Urinary bladder (tissue), 3 donors: ENCODE measurements at regions not wholly inside any gene's neighbourhood (a gene's known extent, or its start where the extent isn't known, plus 50 kb on each side); places are given as distances from the start of the nearest gene placed in this dataset.

Experiments
- DNase-seq: peaks from one replicate; pipeline ENCODE4 v3.0.0-alpha.2; 2015; ENCODE audit errors: extremely low spot score
- H3K27ac ChIP-seq: one replicate; pipeline ENCODE4 v1.5.1; 2013; ENCODE audit warnings: low read depth, mild to moderate bottlenecking, moderate library complexity
- H3K36me3 ChIP-seq: one replicate; pipeline ENCODE4 v1.6.1; 2013; ENCODE audit warnings: mild to moderate bottlenecking, moderate library complexity; ENCODE audit not compliant: insufficient read depth
- H3K4me1 ChIP-seq: one replicate; pipeline ENCODE4 v1.6.1; 2013; ENCODE audit warnings: mild to moderate bottlenecking, moderate library complexity; ENCODE audit not compliant: insufficient read depth
- H3K4me3 ChIP-seq: one replicate; pipeline ENCODE4 v1.5.1; 2013; ENCODE audit warnings: low read depth, low read length
- WGBS: extraction: QIAGEN DNeasy Blood & Tissue Kit; methylation state at CpG from one replicate; pipeline ENCODE4 v1.1.7; 2013; 5-methylcytosine and 5-hydroxymethylcytosine counted together
- donor health status: healthy with polysubstance abuse.
- donor health status: healthy.

DNA sequence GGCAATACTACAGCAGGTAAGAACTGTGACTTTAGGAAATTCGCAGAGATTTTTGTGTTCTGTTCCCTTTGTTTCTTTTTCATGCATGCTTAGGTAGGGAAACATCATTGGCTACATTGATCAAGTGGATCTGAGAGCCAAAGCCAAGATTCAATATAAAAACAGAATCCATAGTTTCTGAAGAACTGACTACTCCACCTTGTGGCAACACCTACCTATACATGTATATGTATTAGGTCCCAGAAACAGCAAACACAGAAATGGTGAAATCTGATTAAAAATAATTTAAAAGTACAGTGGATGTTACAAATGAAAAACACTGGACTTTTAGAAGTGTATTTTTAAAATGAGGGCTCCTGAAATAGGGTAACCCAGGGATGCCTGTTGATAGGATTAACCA is 322.6 kb upstream of the MAOA start:
- Histone ChIP-seq H3K27ac (no peak overlapping the region), H3K36me3 (no peaks in the 10 kb centered on the region), H3K4me1 (no peaks in the 10 kb centered on the region), H3K4me3 (no peak overlapping the region)
- WGBS, result 84% methylated on average over 1 of the region's 1 CpG
- DNase-seq, result no peak

DNA sequence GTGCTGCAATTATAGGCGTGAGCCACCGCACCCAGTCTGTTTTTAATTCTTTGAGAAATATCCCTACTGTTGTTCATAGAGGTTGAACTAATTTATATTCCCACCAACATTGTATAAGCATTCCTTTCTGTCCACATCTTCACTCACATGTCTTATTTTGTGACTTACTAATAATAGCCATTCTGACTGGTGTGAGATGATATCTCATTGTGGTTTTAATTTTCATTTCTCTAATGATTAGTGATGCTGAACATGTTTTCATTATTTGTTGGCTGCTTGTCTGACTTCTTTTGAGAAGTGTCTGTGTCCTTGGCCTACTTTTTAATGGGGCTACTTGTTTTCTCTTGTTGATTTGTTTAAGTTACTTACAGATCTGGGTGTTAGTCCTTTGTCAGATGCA is 310.9 kb upstream of the MAOA start:
- DNase-seq, result no peak
- Histone ChIP-seq H3K36me3 (no peaks in the 10 kb centered on the region), H3K27ac (no peak overlapping the region), H3K4me3 (no peak overlapping the region), H3K4me1 (no peaks in the 10 kb centered on the region)
- 98% methylated on average over 2 of the region's 2 CpGs for WGBS

DNA sequence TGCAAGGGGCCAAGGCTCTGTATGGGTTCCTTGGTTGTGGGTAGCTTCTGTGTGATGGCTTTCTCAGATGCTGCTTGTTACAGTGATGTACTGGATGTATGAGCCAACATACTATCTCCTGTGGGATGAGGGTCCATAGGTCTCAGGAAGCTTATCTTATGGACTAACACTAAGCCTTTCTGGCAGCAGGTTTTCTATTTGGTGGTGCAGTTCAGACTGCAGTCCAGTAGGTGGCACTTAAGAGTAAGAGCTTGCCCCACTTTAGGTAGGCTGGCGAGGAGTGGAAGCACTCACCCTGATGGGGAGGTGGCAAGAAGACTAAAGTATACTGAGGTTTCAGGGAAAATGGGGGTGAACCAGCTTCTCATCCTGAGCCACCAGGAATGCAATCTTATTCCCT is 306.7 kb upstream of the MAOA start:
- DNase-seq, result no peak
- no peak overlapping the region for H3K4me3 ChIP-seq
- no peak overlapping the region for H3K27ac ChIP-seq
- H3K4me1 ChIP-seq, result no peaks in the 10 kb centered on the region
- H3K36me3 ChIP-seq, result no peaks in the 10 kb centered on the region
- 54% methylated on average over 1 of the region's 1 CpG for WGBS

DNA sequence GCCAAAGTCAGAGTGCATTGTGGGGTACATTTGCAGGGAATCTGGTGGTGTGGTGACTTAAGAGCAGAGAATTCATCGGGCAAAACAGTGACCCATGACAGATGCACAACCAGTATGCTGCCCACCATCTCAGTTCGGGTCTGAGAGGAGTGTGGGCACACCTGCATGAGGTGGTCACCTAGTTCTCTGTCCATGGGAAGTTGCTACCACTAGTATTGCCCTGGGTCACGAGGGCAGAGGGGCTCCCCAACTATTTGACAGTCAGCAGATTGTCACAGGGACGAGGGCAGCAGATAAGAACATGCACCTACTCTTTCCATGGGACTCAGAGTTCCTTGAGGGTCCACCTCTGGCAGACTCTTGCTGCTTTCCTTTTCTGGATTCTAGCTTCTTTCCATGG is 305.2 kb upstream of the MAOA start:
- H3K4me3 ChIP-seq, result no peak overlapping the region
- no peaks in the 10 kb centered on the region for H3K4me1 ChIP-seq
- no peak overlapping the region for H3K27ac ChIP-seq
- H3K36me3 ChIP-seq, result no peaks in the 10 kb centered on the region
- WGBS, result 80% methylated on average over 4 of the region's 4 CpGs
- no peak for DNase-seq

DNA sequence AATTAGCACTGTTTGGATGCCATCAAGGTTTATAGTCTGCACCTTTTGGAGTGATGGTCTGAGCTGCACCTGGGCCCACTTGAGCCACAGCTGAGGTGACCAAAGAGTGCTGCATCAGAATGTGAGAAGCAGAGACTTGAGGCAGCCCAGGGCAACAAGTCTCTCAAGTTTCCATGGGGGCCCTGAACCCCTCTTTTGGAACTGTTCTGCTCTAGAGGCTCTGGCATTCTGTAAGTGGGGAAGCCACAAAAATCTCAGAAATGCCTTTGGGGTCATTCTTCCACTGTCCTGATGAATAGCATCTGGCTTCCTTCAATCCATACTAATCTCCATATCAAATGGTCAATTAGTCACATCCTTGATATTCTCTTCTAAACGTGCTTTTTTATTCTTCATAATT is 298.4 kb upstream of the MAOA start:
- H3K27ac ChIP-seq, result no peak overlapping the region
- no peaks in the 10 kb centered on the region for H3K36me3 ChIP-seq
- H3K4me1 ChIP-seq, result no peaks in the 10 kb centered on the region
- DNase-seq, result no peak
- H3K4me3 ChIP-seq, result no peak overlapping the region
- 41% methylated on average over 1 of the region's 1 CpG for WGBS

DNA sequence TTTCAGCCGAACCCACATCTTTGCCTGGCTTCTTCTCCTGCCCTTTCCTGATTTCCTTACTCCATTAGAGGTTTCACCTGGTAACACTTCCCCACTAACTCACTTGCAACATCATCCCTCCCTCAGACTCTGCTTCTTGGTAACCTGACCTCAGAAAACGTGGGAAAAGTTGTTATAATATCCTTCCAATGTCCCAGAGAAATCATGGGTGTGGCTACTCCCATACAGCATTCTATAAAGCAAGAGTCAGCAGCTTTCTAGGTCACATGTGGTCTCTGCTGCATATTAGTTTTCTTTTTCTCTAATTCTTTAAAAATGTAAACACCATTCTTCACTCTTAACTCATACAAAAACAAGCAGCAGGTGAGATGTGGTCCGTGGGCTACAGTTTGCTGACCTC is 283.1 kb upstream of the MAOA start:
- Histone ChIP-seq H3K4me3 (no peak overlapping the region), H3K4me1 (no peaks in the 10 kb centered on the region), H3K36me3 (no peaks in the 10 kb centered on the region), H3K27ac (no peak overlapping the region)
- DNase-seq, result no peak
- 61% methylated on average over 3 of the region's 3 CpGs for WGBS

DNA sequence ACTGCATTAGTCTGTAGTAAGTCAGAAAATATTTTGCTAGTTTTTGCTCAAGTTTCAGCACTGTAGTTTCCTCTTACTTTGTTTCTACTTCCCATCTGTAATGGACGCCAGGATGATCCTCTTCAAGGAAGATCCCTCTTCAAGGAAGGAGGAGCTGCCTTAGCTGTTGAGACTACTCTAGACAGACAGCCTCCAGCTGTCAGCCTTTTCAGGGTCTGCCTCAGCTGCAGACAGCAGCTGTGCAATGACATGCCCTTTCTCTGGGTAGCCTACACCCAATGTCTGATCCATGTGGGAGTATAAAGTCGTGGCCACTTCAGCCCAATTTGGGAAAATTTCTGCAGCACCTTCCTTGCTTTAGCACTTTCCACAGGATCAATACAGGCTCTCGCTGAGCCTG is 281.0 kb upstream of the MAOA start:
- no peaks in the 10 kb centered on the region for H3K36me3 ChIP-seq

DNA sequence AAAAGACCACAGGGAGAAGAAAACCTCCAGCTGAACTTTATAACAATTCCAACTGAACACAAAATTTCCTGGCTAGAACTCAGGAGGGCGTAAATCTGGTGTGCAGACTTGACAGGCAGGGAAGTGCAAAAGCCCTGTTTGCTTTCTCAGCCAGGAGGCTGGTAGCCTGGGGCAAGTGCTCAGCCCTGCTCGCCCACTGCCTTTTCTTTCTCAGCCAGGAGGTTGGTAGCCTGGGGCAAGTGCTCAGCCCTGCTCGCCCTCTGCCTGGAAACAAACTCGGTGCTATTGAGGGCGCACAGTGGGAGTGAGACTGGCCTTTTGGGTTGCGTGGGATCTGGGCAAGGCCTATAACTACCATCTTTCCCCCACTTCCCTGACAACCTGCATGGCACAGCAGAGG is 275.4 kb upstream of the MAOA start:
- Histone ChIP-seq H3K4me1 (no peaks in the 10 kb centered on the region), H3K36me3 (no peaks in the 10 kb centered on the region), H3K27ac (no peak overlapping the region), H3K4me3 (no peak overlapping the region)
- DNase-seq, result no peak
- 91% methylated on average over 6 of the region's 6 CpGs for WGBS

More for the DNA sequence above, 281.0 kb upstream of the MAOA start:
- DNase-seq, result no peak
- Histone ChIP-seq H3K4me1 (no peaks in the 10 kb centered on the region), H3K27ac (no peak overlapping the region), H3K4me3 (no peak overlapping the region)
- 64% methylated on average over 3 of the region's 3 CpGs for WGBS

DNA sequence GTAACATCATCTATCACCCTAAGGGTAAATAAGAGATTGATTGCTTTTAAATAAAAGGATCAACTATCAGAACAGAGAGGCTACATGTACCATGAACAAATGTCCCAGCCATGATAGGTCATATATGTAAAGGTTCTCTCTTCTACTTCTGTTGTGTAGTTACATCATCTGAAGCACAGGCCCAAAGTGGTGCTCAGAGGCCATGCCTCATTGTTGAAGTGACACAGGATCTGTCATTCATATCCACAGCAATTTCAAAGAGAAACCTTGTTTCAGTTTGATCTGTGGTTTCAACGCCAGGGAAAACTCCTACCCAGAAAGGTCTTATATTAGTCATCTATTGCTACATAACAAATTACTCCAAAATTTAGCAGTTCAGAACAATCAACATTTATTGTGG is 269.2 kb upstream of the MAOA start:
- Histone ChIP-seq H3K4me1 (no peaks in the 10 kb centered on the region), H3K4me3 (no peak overlapping the region), H3K27ac (no peak overlapping the region), H3K36me3 (no peaks in the 10 kb centered on the region)
- DNase-seq, result no peak
- 85% methylated on average over 1 of the region's 1 CpG for WGBS

DNA sequence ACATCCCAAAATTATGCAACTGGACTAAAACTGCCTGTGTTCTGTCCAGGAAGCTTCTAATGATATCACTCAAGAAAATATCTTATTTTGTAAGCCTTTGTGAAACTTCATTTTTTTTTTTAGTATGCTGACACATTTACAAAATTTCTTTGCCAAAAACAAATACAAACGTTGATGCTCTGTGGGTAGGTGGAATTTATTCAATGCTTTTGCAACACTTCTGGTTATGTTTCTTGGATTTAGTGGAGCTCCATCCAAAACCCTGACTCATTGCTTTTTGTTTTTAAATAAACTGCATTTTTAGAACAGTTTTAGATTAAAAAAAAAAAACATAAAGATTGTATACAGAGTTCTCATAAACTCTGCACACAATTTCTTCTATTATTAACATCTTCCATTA is 250.9 kb upstream of the MAOA start:
- 59% methylated on average over 1 of the region's 1 CpG for WGBS
- Histone ChIP-seq H3K4me3 (no peak overlapping the region), H3K27ac (no peak overlapping the region), H3K36me3 (no peaks in the 10 kb centered on the region), H3K4me1 (no peaks in the 10 kb centered on the region)
- DNase-seq, result no peak

DNA sequence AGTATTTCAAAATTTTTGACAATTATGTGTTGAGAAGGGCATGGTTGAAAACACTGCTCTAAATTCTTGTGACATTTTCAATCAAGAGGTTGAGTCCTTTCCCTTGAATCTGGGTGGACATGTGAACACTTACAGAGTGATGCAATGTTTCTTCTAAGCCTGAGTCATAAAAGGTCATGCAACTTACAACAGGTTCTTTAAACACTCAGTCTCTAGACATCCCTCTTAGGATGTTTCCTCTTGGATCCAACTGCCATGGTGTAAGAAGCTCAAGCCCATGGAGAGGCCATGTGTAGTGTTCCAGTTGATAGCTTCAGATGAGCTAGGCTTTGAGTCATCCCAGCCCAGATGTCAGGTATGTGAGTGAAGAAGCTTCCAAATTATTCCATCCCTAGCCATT is 232.2 kb upstream of the MAOA start:
- DNase-seq, result no peak
- H3K36me3 ChIP-seq, result no peaks in the 10 kb centered on the region
- no peak overlapping the region for H3K27ac ChIP-seq
- no peak overlapping the region for H3K4me3 ChIP-seq
- H3K4me1 ChIP-seq, result no peaks in the 10 kb centered on the region

DNA sequence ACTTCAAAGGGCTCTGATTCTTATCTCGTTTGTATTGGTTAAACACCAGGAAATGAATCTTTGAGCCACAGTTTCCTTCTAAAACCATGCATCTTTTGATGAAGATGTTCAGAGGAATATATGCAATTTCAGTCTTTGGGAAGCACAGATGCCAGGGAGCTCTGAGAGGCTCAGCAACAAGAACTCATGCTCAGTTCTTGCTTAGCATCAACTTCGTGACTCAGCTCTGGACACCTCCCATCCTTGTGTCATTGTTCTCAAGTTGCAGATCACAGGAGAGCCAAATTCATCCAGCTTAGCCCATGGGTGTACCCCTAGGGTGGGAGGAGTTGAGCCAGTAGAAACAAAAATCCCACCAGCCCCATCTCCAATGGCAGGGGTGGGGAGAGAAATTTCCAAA is 219.6 kb upstream of the MAOA start:
- Histone ChIP-seq H3K4me3 (no peak overlapping the region), H3K4me1 (no peaks in the 10 kb centered on the region), H3K36me3 (no peaks in the 10 kb centered on the region), H3K27ac (no peak overlapping the region)
- DNase-seq, result no peak
- 68% methylated on average over 2 of the region's 2 CpGs for WGBS

DNA sequence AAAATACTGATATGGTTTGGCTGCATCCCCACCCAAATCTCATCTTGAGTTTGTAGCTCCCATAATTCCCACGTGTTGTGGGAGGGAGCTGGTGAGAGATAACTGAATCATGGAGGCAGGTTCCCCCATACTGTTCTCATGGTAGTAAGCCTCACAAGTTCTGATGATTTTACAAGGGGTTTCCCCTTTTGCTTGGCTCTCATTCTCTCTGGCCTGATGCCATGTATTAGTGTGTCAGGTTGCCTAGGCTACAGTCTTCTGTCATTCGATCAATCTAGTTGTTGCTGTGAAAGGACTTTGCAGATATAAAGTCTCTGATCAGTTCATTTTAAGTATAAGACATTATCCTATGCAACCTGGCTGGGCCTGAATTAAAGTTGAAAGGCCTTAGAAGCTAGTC is 209.3 kb upstream of the MAOA start:
- 57% methylated on average over 2 of the region's 2 CpGs for WGBS
- Histone ChIP-seq H3K4me1 (no peaks in the 10 kb centered on the region), H3K27ac (no peak overlapping the region), H3K4me3 (no peak overlapping the region), H3K36me3 (no peaks in the 10 kb centered on the region)
- DNase-seq, result no peak

DNA sequence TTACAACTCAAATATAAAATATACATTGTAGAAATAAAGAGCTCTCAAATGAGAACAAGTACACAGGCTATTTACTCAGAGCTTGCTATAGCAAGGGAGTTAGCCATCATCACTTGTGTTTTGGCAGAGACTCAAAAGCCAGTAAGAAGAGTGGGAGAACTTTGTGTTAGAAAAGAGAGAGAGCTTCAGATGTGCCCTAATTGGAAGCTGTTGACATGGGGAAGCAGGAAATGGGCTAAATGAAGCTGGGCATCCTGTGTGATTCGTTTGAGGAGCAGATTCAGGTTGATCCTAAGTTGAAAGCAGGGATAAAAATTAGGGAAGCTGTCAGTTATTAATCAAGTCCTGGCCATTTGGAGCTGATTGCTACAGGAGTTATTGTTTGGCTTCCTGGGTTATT is 207.4 kb upstream of the MAOA start:
- DNase-seq, result no peak
- Histone ChIP-seq H3K4me3 (no peak overlapping the region), H3K36me3 (no peaks in the 10 kb centered on the region), H3K27ac (no peak overlapping the region), H3K4me1 (no peaks in the 10 kb centered on the region)
- WGBS, result 69% methylated on average over 1 of the region's 1 CpG

DNA sequence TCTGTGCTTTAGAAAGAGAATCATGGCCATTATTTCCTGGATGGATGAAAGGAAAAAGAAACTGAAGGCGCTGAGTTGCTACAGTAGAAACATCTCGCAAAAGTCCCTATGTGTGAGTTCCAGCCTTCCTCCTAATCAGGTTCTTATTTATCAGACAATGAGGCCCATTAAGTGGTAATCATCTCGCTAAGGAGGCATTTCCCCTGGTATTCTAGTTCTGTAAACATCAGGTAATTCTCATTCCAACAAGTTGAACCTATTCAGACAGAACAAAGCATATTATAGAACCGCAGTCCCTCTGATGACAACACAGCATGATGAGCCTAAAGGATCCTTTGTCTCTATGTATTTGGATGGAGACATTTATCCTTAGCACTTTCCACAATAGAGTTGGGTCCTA is 205.7 kb upstream of the MAOA start:
- no peak for DNase-seq
- 65% methylated on average over 4 of the region's 4 CpGs for WGBS

More for the DNA sequence above, 205.7 kb upstream of the MAOA start:
- Histone ChIP-seq H3K4me1 (no peaks in the 10 kb centered on the region), H3K36me3 (no peaks in the 10 kb centered on the region), H3K27ac (no peak overlapping the region), H3K4me3 (no peak overlapping the region)
